HFFc6 (cell line): ENCODE measurements at regions not wholly inside any gene's neighbourhood (a gene's known extent, or its start where the extent isn't known, plus 50 kb on each side); places are given as distances from the start of the nearest gene placed in this dataset.
"Not testable (repeated sequence)": the region's sequence is repeated elsewhere in the genome, so short reads cannot be mapped to it uniquely, and the experiment has no call there.

Experiments
- DNase-seq: peaks from one replicate; pipeline ENCODE4 v3.0.0-alpha.2; 2018
- H3K27ac Mint-ChIP-seq: 2 replicates; pipeline ENCODE4 v1.8.0; 2020; ENCODE audit warnings: mild to moderate bottlenecking, mixed read lengths
- H3K27me3 Mint-ChIP-seq: 2 replicates; pipeline ENCODE4 v1.8.0; 2021; ENCODE audit warnings: mild to moderate bottlenecking, moderate library complexity, mixed read lengths; ENCODE audit not compliant: insufficient read depth
- H3K36me3 Mint-ChIP-seq: 2 replicates; pipeline ENCODE4 v1.8.0; 2021; ENCODE audit warnings: low read depth, mixed read lengths
- H3K4me1 Mint-ChIP-seq: 2 replicates; pipeline ENCODE4 v1.8.0; 2020; ENCODE audit warnings: low read depth, mixed read lengths
- H3K4me3 Mint-ChIP-seq: 2 replicates; pipeline ENCODE4 v1.8.0; 2020; ENCODE audit warnings: mild to moderate bottlenecking, moderate library complexity, mixed read lengths
- H3K9me3 Mint-ChIP-seq: 2 replicates; pipeline ENCODE4 v1.8.0; 2020; ENCODE audit warnings: mild to moderate bottlenecking, mixed read lengths
- TF ChIP-seq, protein P1 (sequence below): fragments of 200-600 bp; sonication (generic); IDR thresholded peaks from 2 replicates; pipeline ENCODE4 v1.5.0; 2021; ENCODE audit warnings: antibody characterized with exemption, mild to moderate bottlenecking

DNA sequence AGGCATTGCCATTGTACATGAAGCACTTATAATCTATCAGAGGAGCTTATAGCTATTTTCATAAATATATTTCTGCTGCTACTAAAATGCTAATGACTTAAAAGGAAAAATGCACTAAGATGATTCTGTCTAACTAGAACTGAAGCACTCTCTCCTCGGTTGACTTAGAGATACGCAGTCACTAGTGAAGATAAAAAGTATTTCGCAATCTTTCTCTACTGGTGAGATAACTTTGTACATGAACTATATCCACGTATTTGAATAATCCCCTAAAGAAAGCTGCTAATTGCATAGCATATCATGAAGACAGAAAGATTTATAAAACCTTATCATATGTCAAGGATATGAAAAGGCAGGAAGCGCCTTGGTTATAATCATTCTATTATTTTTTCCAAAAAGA, 658.1 kb upstream of the PRMT6 start:
- TF ChIP-seq, protein P1, sequence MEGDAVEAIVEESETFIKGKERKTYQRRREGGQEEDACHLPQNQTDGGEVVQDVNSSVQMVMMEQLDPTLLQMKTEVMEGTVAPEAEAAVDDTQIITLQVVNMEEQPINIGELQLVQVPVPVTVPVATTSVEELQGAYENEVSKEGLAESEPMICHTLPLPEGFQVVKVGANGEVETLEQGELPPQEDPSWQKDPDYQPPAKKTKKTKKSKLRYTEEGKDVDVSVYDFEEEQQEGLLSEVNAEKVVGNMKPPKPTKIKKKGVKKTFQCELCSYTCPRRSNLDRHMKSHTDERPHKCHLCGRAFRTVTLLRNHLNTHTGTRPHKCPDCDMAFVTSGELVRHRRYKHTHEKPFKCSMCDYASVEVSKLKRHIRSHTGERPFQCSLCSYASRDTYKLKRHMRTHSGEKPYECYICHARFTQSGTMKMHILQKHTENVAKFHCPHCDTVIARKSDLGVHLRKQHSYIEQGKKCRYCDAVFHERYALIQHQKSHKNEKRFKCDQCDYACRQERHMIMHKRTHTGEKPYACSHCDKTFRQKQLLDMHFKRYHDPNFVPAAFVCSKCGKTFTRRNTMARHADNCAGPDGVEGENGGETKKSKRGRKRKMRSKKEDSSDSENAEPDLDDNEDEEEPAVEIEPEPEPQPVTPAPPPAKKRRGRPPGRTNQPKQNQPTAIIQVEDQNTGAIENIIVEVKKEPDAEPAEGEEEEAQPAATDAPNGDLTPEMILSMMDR, result no peak
- DNase-seq, result no peak
- Mint-ChIP-seq H3K4me3 (no peak overlapping the region), H3K27me3 (no peaks in the 10 kb centered on the region), H3K27ac (no peak overlapping the region), H3K36me3 (no peaks in the 10 kb centered on the region), H3K9me3 (peaks cover 21% of the 10 kb centered on the region), H3K4me1 (no peaks in the 10 kb centered on the region)

DNA sequence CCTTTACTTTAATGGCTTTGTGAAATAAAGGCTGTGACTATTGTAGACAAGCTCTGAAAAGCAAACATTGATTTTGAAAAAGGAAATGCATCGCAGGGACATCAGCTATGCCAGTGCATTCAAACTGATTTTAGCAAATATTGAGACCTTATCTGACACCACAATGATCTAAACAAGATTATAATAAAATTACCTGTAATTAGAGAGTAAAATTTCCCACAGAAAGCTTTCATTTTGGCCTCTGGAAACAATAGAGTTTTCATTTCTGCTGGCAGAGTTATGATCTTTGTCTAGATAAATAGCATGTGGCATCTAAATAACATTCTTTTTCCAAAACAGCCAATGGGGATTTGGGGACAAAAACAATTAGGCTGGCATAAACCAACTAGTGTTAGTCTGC, 650.4 kb upstream of the PRMT6 start:
- no peak overlapping the region for H3K27ac Mint-ChIP-seq
- H3K27me3 Mint-ChIP-seq, result no peaks in the 10 kb centered on the region
- H3K36me3 Mint-ChIP-seq, result no peaks in the 10 kb centered on the region
- TF ChIP-seq, protein P1, result no peak
- H3K4me3 Mint-ChIP-seq, result no peak overlapping the region
- DNase-seq, result no peak
- H3K4me1 Mint-ChIP-seq, result no peaks in the 10 kb centered on the region
- H3K9me3 Mint-ChIP-seq, result peaks cover 4% of the 10 kb centered on the region

DNA sequence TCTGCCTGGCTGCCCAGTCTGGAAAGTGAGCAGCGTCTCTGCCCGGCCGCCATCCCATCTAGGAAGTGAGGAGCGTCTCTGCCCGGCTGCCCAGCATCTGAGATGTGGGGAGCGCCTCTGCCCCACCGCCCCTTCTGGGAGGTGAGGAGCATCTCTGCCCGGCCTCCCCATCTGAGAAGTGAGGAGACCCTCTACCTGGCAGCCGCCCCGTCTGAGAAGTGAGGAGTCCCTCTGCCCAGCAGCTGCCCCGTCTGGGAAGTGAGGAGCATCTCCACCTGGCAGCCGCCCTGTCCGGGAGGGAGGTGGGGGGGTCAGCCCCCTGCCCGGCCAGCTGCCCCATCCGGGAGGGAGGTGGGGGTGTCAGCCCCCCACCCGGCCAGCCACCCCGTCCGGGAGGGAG, 644.2 kb upstream of the PRMT6 start:
- not testable (repeated sequence) for H3K4me3 Mint-ChIP-seq, H3K27ac Mint-ChIP-seq, H3K36me3 Mint-ChIP-seq, H3K27me3 Mint-ChIP-seq, DNase-seq, H3K4me1 Mint-ChIP-seq
- peaks cover 22% of the 10 kb centered on the region for H3K9me3 Mint-ChIP-seq

DNA sequence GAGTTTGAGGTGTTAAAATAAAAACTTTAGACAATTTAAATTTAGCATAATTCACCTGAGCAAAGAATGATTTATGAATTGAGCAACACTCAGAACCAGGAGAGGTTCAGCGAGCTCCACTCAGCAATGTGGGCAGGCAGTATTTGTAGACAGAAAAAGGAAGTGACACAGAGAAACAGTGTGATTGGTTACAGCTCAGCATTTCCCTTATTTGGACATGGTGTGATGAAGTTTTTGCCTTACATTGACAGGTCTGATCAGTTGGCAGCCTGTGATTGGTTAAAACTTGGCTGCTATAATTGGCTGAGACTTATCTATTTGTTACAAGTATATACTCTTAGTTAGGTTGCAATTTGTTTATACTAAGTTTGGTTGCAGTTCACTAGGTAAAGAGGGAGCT, 621.2 kb upstream of the PRMT6 start:
- no peak overlapping the region for H3K4me3 Mint-ChIP-seq
- TF ChIP-seq, protein P1, result no peak
- H3K27ac Mint-ChIP-seq, result no peak overlapping the region
- no peaks in the 10 kb centered on the region for H3K4me1 Mint-ChIP-seq
- H3K36me3 Mint-ChIP-seq, result no peaks in the 10 kb centered on the region
- H3K27me3 Mint-ChIP-seq, result no peaks in the 10 kb centered on the region
- peaks cover 9% of the 10 kb centered on the region for H3K9me3 Mint-ChIP-seq
- no peak for DNase-seq

DNA sequence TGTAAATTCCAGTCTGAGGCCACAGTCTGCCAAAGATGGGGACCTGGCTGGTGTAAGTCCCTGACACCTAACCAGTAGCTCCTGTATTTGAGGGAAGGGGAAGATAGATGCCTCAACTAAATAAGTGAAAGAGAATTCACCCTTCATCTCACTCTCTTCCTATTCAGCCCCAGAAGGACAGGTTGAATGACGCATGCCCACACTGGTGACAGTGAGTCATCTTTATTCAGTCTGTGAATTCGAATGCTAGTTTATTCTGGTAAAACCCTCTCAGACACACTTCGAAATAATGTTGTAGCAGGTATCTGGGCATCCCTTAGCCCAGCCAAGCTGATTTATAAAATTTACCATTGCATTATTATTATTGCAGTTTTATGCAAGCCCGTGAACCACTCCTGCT, 617.0 kb upstream of the PRMT6 start:
- TF ChIP-seq, protein P1, result no peak
- H3K4me1 Mint-ChIP-seq, result no peaks in the 10 kb centered on the region
- no peaks in the 10 kb centered on the region for H3K27me3 Mint-ChIP-seq
- H3K9me3 Mint-ChIP-seq, result peaks cover 23% of the 10 kb centered on the region
- DNase-seq, result no peak
- H3K4me3 Mint-ChIP-seq, result no peak overlapping the region
- no peaks in the 10 kb centered on the region for H3K36me3 Mint-ChIP-seq
- H3K27ac Mint-ChIP-seq, result no peak overlapping the region

DNA sequence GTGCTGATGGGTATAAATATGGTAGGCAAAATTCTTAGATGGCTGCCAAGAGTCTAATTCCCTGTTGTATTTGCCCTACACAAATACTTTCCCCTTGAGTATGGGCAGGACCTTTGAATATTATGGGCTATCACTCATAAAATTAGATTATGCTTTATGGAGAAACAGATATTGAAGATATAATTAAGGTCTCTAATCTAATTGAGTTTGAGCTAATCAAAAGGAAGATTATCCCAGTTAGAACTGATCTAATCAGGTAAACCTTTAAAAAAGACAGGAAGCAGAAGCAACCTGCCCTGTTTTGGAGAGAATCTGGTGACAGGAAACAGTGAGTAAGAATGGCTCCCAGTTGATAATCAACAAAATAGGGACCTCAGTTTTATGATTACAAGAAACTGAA, 609.0 kb upstream of the PRMT6 start:
- Mint-ChIP-seq H3K27ac (no peak overlapping the region), H3K4me1 (no peaks in the 10 kb centered on the region), H3K36me3 (no peaks in the 10 kb centered on the region), H3K4me3 (no peak overlapping the region), H3K27me3 (no peaks in the 10 kb centered on the region), H3K9me3 (peaks cover 14% of the 10 kb centered on the region; the same call in 1 of the 2 replicates)
- TF ChIP-seq, protein P1, result no peak
- no peak for DNase-seq
